Fibroblast of pulmonary artery (primary cell): ENCODE measurements at regions not wholly inside any gene's neighbourhood (a gene's known extent, or its start where the extent isn't known, plus 50 kb on each side); places are given as distances from the start of the nearest gene placed in this dataset.
"Not testable (repeated sequence)": the region's sequence is repeated elsewhere in the genome, so short reads cannot be mapped to it uniquely, and the experiment has no call there.

ENCODE experiments used
- DNase-seq: peaks from one replicate; pipeline ENCODE4 v3.0.0-alpha.2; 2010; ENCODE audit warnings: low read depth
- H3K4me3 ChIP-seq: replicated peaks from 2 replicates; pipeline ENCODE4 v1.5.1; 2011; ENCODE audit warnings: low read depth, mild to moderate bottlenecking, control low read depth, low read length, moderate library complexity
- CTCF ChIP-seq: IDR thresholded peaks from 2 replicates; pipeline ENCODE4 v1.5.1; 2011; ENCODE audit warnings: mild to moderate bottlenecking, control low read depth, low read length, inconsistent platforms; ENCODE audit errors: missing control alignments

GRCh38 chr17:20733923-20734322, 154.4 kb downstream of the CDRT15L2 start:
- H3K4me3 ChIP-seq = no peak overlapping the region
- no peak for TF ChIP-seq CTCF
- DNase-seq = no peak

- no peak for TF ChIP-seq CTCF
- DNase-seq = no peak
- H3K4me3 ChIP-seq = no peak overlapping the region
These were observed 156.3 kb downstream of the CDRT15L2 start for GRCh38 chr17:20735796-20736195.

- H3K4me3 ChIP-seq, DNase-seq: not testable (repeated sequence)
These were observed 158.1 kb downstream of the CDRT15L2 start for GRCh38 chr17:20737636-20738035.

GRCh38 chr17:20771104-20771503, 191.6 kb downstream of the CDRT15L2 start:
- TF ChIP-seq CTCF = no peak
- H3K4me3 ChIP-seq = no peak overlapping the region
- DNase-seq = no peak

GRCh38 chr17:20774472-20775135, 195.1 kb downstream of the CDRT15L2 start:
- no peak for TF ChIP-seq CTCF
- no peak for DNase-seq

GRCh38 chr17:20775331-20775730, 195.8 kb downstream of the CDRT15L2 start:
- DNase-seq = no peak
- no peak overlapping the region for H3K4me3 ChIP-seq
- no peak for TF ChIP-seq CTCF

More at GRCh38 chr17:20774472-20775135, 195.1 kb downstream of the CDRT15L2 start:
- H3K4me3 ChIP-seq = no peak overlapping the region

- no peak overlapping the region for H3K4me3 ChIP-seq
- no peak for DNase-seq
- no peak for TF ChIP-seq CTCF
These were observed 200.0 kb downstream of the CDRT15L2 start for GRCh38 chr17:20779521-20779920.

GRCh38 chr17:20781260-20781659, 201.7 kb downstream of the CDRT15L2 start:
- H3K4me3 ChIP-seq = no peak overlapping the region
- TF ChIP-seq CTCF = no peak
- DNase-seq = no peak

- H3K4me3 ChIP-seq, DNase-seq: not testable (repeated sequence)
These were observed 202.3 kb downstream of the CDRT15L2 start for GRCh38 chr17:20781869-20782268.
